ENCODE measurements at regions not wholly inside any gene's neighbourhood (a gene's known extent, or its start where the extent isn't known, plus 50 kb on each side); places are given as distances from the start of the nearest gene placed in this dataset.

GRCh38 chr7:109997837-109998236 is 1093.1 kb upstream of the LRRN3 start:
- Mint-ChIP-seq H3K4me3 (no peak overlapping the region), H3K4me1 (no peaks in the 10 kb centered on the region), H3K27me3 (peaks cover 0 to 7% (median 4%) of the 10 kb centered on the region in 5 donors), H3K27ac (no peak overlapping the region), H3K36me3 (no peaks in the 10 kb centered on the region), H3K9me3 (no peaks in the 10 kb centered on the region)
- DNase-seq (no peak), ATAC-seq (no peak)
- intact Hi-C loops (cut with micrococcal nuclease) = no loop called here
- Histone ChIP-seq H3K9me3 (ENCODE audit: control insufficient read depth in 2 of 3, low read length in 3 of 3) (no peaks in the 10 kb centered on the region), H3K27ac (ENCODE audit: low read depth, low read length) (no peak overlapping the region), H3K27me3 (ENCODE audit: control insufficient read depth in 2 of 2, insufficient read depth in 2 of 2, low read length in 2 of 2) (no peaks in the 10 kb centered on the region), H3K36me3 (ENCODE audit: control insufficient read depth in 2 of 3, insufficient read depth in 3 of 3, low read length in 3 of 3) (no peaks in the 10 kb centered on the region), H3K4me1 (ENCODE audit: control insufficient read depth in 2 of 2, insufficient read depth in 2 of 2, low read length in 2 of 2) (no peaks in the 10 kb centered on the region), H3K4me3 (ENCODE audit: low read length) (no peak overlapping the region)
- ChIA-PET POLR2A (no interaction called here), CTCF (no interaction called here)

DNA sequence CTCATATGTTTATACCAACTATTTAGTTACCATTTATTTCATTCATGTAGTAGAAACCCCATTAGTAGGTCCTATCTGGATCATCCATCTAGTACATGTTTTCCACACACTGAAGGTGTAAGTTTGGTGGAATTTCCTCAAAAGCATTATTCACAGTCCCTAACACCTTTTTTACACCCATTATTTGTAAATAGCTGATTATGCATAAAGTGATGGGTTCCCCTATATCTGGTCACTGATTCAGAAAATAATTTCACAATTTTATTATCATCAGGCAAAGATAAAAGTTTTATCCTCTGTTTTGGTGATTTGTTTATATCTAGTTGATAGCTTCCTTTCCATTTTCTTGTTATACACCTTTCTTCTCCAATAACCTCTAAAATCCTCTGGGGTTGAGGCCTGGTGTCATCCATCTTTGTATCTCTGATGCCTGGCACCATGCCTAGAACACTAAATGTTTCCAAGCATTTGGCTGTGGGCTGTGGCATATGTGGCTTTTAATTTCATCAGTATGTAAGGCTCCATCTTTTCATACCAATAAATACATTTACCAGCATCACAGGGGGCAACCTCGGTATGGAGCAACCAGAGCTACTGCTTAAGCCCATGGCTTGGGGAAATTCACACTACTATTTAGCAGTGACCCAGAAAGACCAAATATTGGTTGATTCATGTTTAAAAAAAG is 1089.5 kb upstream of the LRRN3 start:
- ATAC-seq (no peak), DNase-seq (no peak)
- Histone ChIP-seq H3K27me3 (ENCODE audit: control insufficient read depth in 2 of 2, insufficient read depth in 2 of 2, low read length in 2 of 2) (no peaks in the 10 kb centered on the region), H3K9me3 (ENCODE audit: control insufficient read depth in 2 of 3, low read length in 3 of 3) (no peaks in the 10 kb centered on the region), H3K4me1 (ENCODE audit: control insufficient read depth in 2 of 2, insufficient read depth in 2 of 2, low read length in 2 of 2) (no peaks in the 10 kb centered on the region), H3K36me3 (ENCODE audit: control insufficient read depth in 2 of 3, insufficient read depth in 3 of 3, low read length in 3 of 3) (no peaks in the 10 kb centered on the region), H3K27ac (ENCODE audit: low read depth, low read length) (no peak overlapping the region), H3K4me3 (ENCODE audit: low read length) (no peak overlapping the region)
- Mint-ChIP-seq H3K36me3 (no peaks in the 10 kb centered on the region), H3K9me3 (no peaks in the 10 kb centered on the region), H3K27ac (no peak overlapping the region), H3K4me1 (no peaks in the 10 kb centered on the region), H3K27me3 (peaks cover 0 to 7% (median 0%) of the 10 kb centered on the region in 5 donors), H3K4me3 (no peak overlapping the region)
- ChIA-PET CTCF (interaction anchor here (0.6 kb wide), 1 partner anchor 9 kb away, joined by 3 read pairs; no protein-coding TSS in a partner anchor), POLR2A (no interaction called here)
- intact Hi-C loops (cut with micrococcal nuclease) = loop anchor here in 1 of 2 donors (10.0 kb wide), 1 partner anchor 1093 kb away; the partner anchor contains the start of gene LRRN3

- Mint-ChIP-seq H3K27me3 (peaks cover 0 to 7% (median 0%) of the 10 kb centered on the region in 5 donors), H3K27ac (no peak overlapping the region), H3K4me1 (no peaks in the 10 kb centered on the region), H3K9me3 (no peaks in the 10 kb centered on the region), H3K36me3 (no peaks in the 10 kb centered on the region), H3K4me3 (no peak overlapping the region)
- Histone ChIP-seq H3K27ac (ENCODE audit: low read depth, low read length) (no peak overlapping the region), H3K36me3 (ENCODE audit: control insufficient read depth in 2 of 3, insufficient read depth in 3 of 3, low read length in 3 of 3) (no peaks in the 10 kb centered on the region), H3K4me3 (ENCODE audit: low read length) (no peak overlapping the region), H3K4me1 (ENCODE audit: control insufficient read depth in 2 of 2, insufficient read depth in 2 of 2, low read length in 2 of 2) (no peaks in the 10 kb centered on the region), H3K9me3 (ENCODE audit: control insufficient read depth in 2 of 3, low read length in 3 of 3) (no peaks in the 10 kb centered on the region), H3K27me3 (ENCODE audit: control insufficient read depth in 2 of 2, insufficient read depth in 2 of 2, low read length in 2 of 2) (no peaks in the 10 kb centered on the region)
- POLR2A ChIA-PET = no interaction called here
- DNase-seq (no peak), ATAC-seq (no peak)
- intact Hi-C loops (cut with micrococcal nuclease) = loop anchor here (2.0 to 10.0 kb wide), 2 partner anchors 1091 to 1483 kb away; partner anchors contain the start of gene LRRN3 (in 1 of the 2)
- CTCF ChIA-PET = no interaction called here
Observed at GRCh38 chr7:110003827-110004226, 1087.1 kb upstream of the LRRN3 start.

DNA sequence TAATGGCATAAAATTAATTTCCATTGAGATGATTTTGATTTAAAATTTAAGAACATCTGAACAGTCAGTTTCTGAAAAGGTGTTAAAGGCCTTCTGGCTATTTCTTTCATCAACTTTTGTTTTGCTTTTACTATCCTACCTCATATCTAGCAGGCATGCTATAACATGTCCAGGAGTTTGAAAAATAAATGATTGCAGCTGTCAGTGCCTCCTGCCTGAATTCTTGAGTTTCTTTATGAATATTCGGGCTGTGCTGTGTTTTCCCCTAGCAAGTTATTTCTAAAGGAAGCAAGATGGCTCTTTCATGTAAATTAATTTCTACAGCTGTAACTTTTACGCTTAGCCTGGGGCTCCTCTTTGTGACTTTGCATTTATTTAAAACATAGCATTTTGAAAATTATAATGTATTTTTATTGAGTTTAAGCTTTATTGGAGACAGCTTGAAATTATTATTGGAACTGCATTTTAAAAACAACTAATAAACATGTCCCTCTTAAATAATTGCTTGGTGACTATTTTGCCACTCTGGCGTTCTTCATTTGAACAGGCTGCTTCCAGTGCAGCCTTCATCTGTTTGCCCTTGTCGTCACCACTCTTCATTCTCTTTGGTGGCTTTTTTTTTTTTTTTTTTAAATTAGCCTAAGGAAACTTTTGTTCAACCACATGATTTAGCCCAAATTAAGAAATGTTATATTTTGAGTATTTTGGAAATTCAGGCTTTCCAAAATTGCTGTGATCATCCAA is 1083.4 kb upstream of the LRRN3 start:
- no peaks in the 10 kb centered on the region for H3K4me1 Mint-ChIP-seq
- peaks cover 0 to 5% (median 0%) of the 10 kb centered on the region in 5 donors for H3K27me3 Mint-ChIP-seq
- no peaks in the 10 kb centered on the region for H3K27me3 ChIP-seq (ENCODE audit: control insufficient read depth in 2 of 2, insufficient read depth in 2 of 2, low read length in 2 of 2)
- CTCF ChIA-PET = interaction anchor here (0.5 kb wide), 1 partner anchor 1118 kb away, joined by 4 read pairs; no protein-coding TSS in a partner anchor
- no peaks in the 10 kb centered on the region for H3K9me3 ChIP-seq (ENCODE audit: control insufficient read depth in 2 of 3, low read length in 3 of 3)
- H3K27ac ChIP-seq (ENCODE audit: low read depth, low read length) = no peak overlapping the region
- POLR2A ChIA-PET = no interaction called here
- H3K36me3 Mint-ChIP-seq = no peaks in the 10 kb centered on the region
- H3K9me3 Mint-ChIP-seq = peaks cover 0 to 2% (median 0%) of the 10 kb centered on the region in 11 donors
- DNase-seq = no peak
- intact Hi-C loops (cut with micrococcal nuclease) = loop anchor here in 1 of 2 donors (10.0 kb wide), 1 partner anchor 1087 kb away; the partner anchor contains the start of gene LRRN3
- no peak overlapping the region for H3K4me3 ChIP-seq (ENCODE audit: low read length)
- no peaks in the 10 kb centered on the region for H3K36me3 ChIP-seq (ENCODE audit: control insufficient read depth in 2 of 3, insufficient read depth in 3 of 3, low read length in 3 of 3)
- ATAC-seq = no peak
- H3K27ac Mint-ChIP-seq = no peak overlapping the region
- no peak overlapping the region for H3K4me3 Mint-ChIP-seq
- no peaks in the 10 kb centered on the region for H3K4me1 ChIP-seq (ENCODE audit: control insufficient read depth in 2 of 2, insufficient read depth in 2 of 2, low read length in 2 of 2)

DNA sequence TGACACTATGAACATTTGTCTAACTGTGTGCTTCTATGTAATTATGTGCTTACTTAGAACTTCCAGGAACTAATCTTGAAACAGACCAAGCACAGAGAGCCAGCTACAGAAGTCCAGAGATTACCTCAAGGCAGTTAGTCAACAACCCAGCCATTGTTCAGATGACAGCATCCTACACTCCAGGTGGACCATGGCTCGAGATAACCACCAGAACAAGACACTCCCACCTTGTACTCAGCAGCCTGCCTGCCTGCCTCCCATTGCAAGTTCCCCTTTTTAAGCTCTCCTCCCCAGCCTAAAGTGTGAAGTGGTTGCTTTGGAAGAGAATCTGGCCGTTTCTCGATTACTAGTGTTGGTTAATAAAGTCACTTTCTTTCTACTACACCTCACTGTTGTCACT is 1080.6 kb upstream of the LRRN3 start:
- CTCF ChIA-PET = interaction anchor here (0.6 kb wide), 1 partner anchor 9 kb away, joined by 3 read pairs; no protein-coding TSS in a partner anchor
- Mint-ChIP-seq H3K9me3 (peaks cover 0 to 2% (median 0%) of the 10 kb centered on the region in 11 donors), H3K27ac (no peak overlapping the region), H3K36me3 (no peaks in the 10 kb centered on the region), H3K4me3 (no peak overlapping the region), H3K4me1 (no peaks in the 10 kb centered on the region), H3K27me3 (peaks cover 0 to 13% (median 4%) of the 10 kb centered on the region in 5 donors)
- no peak for DNase-seq
- Histone ChIP-seq H3K36me3 (ENCODE audit: control insufficient read depth in 2 of 3, insufficient read depth in 3 of 3, low read length in 3 of 3) (no peaks in the 10 kb centered on the region), H3K4me3 (ENCODE audit: low read length) (no peak overlapping the region), H3K4me1 (ENCODE audit: control insufficient read depth in 2 of 2, insufficient read depth in 2 of 2, low read length in 2 of 2) (no peaks in the 10 kb centered on the region), H3K9me3 (ENCODE audit: control insufficient read depth in 2 of 3, low read length in 3 of 3) (no peaks in the 10 kb centered on the region), H3K27ac (ENCODE audit: low read depth, low read length) (no peak overlapping the region), H3K27me3 (ENCODE audit: control insufficient read depth in 2 of 2, insufficient read depth in 2 of 2, low read length in 2 of 2) (no peaks in the 10 kb centered on the region)
- intact Hi-C loops (cut with micrococcal nuclease) = no loop called here
- ATAC-seq = no peak
- POLR2A ChIA-PET = no interaction called here

DNA sequence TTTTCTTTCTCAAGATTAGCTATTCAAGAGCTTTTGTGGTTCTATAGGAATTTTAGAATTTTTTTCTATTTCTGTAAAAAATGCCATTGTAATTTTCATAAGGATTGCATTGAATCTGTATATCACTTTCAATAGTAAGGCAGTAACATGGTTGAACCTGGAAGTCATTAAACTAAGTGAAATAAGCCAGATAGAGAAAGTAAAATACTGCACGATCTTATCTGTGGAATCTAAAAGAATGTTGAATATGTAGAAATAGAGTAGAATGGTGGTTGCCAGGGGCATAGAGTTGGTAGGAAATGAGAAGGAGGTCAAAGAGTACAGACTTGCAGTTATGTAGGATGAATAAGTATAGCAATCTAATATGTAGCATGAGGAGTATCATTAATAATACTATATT is 1073.5 kb upstream of the LRRN3 start:
- Histone ChIP-seq H3K9me3 (ENCODE audit: control insufficient read depth in 2 of 3, low read length in 3 of 3) (no peaks in the 10 kb centered on the region), H3K4me3 (ENCODE audit: low read length) (no peak overlapping the region), H3K27ac (ENCODE audit: low read depth, low read length) (no peak overlapping the region), H3K27me3 (ENCODE audit: control insufficient read depth in 2 of 2, insufficient read depth in 2 of 2, low read length in 2 of 2) (no peaks in the 10 kb centered on the region), H3K4me1 (ENCODE audit: control insufficient read depth in 2 of 2, insufficient read depth in 2 of 2, low read length in 2 of 2) (no peaks in the 10 kb centered on the region), H3K36me3 (ENCODE audit: control insufficient read depth in 2 of 3, insufficient read depth in 3 of 3, low read length in 3 of 3) (no peaks in the 10 kb centered on the region)
- Mint-ChIP-seq H3K9me3 (peaks cover 0 to 3% (median 0%) of the 10 kb centered on the region in 11 donors), H3K27me3 (peaks cover 0 to 13% (median 4%) of the 10 kb centered on the region in 5 donors), H3K4me1 (no peaks in the 10 kb centered on the region), H3K27ac (no peak overlapping the region), H3K36me3 (no peaks in the 10 kb centered on the region), H3K4me3 (no peak overlapping the region)
- DNase-seq (no peak), ATAC-seq (no peak)
- intact Hi-C loops (cut with micrococcal nuclease) = no loop called here
- CTCF ChIA-PET = no interaction called here
- POLR2A ChIA-PET = no interaction called here

All from naive thymus-derived CD4-positive, alpha-beta T cell (primary cell).